AML-193 (cell line): ENCODE measurements at regions not wholly inside any gene's neighbourhood (a gene's known extent, or its start where the extent isn't known, plus 50 kb on each side); places are given as distances from the start of the nearest gene placed in this dataset.
"Not testable (repeated sequence)": the region's sequence is repeated elsewhere in the genome, so short reads cannot be mapped to it uniquely, and the experiment has no call there.

Experiments
- DNase-seq, 2 experiments: peaks; one replicate each; lab custom pipeline; 2025; lab: John Stamatoyannopoulos, UW

DNA sequence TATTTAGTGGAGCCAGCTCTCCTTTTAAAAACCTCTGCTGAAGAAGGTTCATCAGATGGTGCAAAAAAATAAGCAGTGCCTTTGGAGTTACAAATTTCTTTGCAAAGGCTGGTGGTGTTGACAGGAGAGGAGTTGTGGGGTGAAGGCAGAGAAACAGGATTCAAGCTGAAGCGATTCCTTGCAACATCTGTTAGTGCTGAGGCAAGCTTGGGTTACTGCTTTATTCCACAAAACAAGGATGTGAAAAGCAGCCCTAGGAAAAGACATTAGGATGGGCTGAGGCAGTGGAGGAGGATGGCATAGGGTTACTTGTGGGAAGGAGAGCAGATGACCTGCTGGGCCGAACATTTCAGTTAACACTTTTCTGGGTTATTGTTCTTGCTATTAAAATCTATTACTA is 390.7 kb downstream of the DLEU7 start:
- no peak for DNase-seq

DNA sequence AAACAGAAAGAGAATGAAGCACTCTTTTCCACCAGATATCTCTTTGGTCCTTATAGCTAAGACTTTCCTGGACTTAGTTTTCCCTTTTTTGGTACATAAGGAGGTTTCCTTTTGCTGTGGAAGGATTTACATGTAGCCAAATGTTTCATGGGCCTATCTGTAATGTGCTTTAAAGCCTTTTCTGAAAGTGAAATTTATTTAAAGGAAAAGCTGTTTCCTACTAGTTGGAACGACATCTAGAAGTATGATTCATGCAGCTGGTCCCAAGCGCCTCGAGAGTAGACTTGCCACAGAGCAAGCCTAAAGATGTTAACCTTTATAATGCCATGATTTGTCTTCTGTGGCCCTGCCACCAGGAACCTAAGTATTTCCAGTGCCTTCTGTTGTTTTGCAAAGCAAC is 390.3 kb downstream of the DLEU7 start:
- DNase-seq, result no peak

DNA sequence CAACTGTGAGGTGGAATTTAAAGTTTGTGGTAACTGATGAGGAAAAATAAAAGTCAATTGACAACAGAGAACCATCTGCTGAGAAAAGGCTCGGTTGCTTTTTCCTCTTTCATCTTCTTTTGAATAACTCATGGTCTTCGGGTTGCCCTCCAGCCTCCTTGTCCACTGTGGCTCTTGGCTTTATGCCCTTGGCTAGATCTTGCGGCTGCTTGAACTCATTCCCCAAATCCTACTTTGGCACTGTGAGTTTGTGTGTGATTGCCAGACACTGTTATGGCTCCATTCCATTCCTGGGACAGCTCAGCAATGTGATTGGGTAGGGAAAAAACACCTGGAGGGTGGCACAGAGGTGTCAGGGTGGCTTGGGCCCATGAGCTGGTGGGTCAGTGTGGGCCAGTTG is 387.4 kb downstream of the DLEU7 start:
- no peak for DNase-seq

DNA sequence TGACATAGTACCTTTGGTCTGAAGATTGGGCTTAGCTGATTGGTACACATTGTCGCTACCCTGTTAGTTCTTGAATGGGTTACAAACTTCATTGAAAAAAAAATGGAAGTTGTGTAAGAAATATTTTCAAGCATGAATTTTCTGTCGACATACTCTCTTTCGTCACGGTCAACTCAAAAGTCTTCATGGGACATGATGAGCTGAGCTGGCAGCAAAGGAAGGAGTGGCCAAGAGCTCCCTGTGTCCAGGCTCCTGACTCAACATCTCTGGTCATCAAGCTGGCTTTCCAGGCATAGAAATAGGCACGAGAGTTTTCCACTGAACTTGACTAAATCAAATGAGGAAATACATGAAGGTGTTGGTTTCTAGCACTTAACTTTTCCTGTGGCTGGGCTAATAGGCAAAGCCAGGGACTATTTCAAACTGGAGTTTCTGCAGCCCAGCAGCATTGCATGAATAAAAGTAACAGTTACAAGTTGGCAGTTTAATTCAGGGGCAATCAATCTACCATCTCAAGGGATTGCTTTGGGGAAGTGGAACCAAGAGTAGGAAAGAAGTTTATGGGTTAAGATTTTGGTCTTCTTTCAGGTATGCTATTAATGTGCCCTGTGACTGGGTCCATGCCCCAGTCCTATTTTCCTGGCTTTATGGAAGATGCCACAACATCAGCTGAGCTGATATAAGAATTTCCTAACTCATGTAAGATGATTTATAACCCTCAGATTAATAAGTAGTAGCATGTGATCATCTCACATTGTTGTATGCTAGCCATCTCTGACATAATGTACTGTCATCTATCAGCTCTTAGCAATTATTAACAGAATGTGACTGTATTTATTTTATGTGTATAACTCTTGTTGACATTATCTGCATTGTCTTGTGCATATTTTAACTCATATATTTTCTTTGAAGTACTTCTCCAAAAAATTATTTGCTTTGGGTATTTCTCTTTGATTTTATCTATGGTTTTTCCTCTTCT is 385.8 kb downstream of the DLEU7 start:
- DNase-seq, result peak; percentile 82 to 84

DNA sequence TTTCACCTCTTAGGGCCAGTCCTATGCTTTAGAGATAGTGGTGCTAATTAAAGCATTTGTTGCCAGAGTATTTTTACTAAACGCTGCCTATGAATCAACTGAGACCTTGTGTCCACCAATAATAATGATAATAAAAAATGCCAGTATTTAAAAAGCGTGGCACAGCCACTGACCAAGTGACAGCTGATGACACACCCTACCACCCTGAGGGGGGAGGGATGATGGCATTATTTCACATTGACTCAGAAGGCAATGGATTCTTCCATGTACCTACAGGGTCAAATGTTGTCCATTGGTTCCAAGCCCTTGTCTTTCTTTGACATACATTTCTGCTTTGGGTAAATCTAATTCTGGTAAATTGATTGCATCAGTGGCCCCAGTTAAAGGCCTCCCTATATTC is 384.4 kb downstream of the DLEU7 start:
- no peak for DNase-seq

DNA sequence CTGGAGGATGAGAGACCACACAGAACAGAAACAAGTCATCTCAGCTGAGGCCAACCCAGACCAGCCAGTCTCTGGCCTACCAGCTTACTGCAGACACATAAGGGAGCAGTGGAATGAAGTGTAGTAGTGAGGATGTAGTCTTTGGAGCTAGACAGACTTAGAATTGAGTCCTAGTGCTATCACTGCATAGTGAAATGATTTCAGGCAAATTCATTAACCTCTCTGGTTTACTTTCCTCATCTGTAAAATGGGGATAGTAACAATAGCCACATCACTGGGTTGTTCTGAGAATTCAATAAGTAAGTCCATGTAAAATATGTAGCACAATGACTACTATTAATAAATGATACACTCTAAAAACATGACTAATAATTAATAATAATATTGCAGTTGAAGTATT is 383.8 kb downstream of the DLEU7 start:
- DNase-seq, result no peak

DNA sequence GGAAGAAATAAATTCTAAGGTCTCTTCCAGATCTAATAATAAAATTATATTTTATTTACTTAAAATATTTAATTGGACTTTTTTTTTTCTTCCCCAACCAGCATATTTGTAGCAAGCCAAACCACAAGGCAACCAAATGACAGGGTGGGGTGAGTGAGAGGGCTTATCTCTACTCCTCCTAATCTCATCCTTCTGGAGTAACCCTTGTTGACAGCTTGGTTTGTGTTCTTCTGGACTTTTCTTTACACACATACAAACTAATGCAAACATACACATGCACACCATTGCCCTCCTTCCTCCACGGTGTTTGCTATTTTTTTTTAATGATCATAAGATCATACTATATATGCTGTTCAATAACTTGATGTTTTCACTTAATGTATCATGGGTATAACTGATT is 383.1 kb downstream of the DLEU7 start:
- no peak for DNase-seq

DNA sequence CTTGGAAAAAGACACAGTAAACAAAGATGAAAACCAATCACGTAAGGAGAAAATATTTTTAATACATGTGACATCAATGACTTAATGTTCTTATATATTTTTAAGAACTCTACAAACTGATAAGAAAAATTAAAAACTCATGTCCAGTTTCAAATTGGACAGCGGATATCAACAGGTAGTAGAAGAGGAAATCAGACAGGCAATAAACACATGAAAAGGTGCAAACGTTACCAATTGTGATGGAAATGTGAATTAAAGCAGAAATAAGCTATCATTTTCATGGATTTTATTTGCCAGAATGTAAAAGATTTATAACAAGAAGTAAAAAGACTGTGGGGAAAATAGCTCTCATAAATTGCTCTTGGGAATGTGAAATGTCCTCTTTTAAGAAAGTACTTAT is 382.3 kb downstream of the DLEU7 start:
- DNase-seq, result no peak

DNA sequence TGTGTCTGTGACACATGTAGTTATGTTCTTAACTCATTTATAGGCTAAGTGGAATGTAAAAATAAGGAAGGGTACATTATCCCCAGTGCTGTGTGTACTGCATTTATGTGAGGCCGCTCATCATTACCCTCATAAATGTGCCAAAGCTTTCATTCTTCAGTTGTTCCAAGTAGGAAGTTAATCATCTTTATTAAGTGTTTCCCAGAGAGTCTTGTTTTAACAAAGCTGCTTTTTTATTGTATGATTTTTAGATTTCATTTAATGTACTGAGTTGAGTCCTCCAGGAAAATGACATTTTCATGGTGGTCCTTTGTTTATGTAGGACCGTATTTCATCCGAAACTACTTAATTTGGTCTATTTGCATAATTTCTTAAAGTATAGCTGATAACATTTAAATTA is 379.8 kb downstream of the DLEU7 start:
- no peak for DNase-seq

DNA sequence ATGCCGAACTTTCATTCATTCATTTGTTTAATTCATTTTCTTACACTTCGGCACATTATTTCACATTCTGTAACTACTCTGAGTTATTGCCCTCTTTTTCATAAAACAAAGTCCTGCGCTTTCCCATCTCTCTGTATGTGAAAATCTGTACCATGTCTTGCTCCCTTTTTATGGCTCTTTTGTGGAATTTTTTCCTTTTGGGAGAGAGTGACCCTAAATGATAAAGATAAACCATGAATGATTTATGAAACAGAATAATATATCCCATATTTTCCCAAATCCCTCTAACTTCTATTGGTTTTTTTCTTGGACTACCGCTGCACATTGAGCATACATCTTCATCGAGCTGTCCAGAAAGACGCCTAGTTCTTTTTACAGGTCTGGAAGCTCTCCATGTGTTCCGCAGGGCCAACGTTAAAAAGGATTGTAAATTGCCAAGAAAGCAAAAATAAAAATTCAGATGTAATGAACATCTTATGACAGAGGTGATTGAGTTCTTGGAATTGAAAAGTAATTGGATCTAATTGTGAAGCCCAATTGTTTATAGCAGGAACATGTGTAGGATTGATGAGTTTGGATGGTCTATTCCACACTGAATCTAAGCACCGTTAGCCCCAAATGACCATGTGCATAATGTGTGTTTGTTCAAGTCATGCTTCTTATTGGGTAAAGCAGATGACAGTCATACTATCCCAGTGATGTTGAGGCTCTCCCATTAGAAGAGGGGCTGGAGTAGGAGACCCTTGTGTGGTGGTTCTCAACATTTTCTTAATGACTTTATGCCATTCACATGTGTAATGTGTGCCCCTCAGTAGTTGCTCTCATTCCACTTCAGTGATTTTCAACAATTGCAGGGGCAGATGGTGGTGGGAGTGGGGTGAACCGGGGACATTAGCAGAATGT is 378.9 kb downstream of the DLEU7 start:
- no peak for DNase-seq

DNA sequence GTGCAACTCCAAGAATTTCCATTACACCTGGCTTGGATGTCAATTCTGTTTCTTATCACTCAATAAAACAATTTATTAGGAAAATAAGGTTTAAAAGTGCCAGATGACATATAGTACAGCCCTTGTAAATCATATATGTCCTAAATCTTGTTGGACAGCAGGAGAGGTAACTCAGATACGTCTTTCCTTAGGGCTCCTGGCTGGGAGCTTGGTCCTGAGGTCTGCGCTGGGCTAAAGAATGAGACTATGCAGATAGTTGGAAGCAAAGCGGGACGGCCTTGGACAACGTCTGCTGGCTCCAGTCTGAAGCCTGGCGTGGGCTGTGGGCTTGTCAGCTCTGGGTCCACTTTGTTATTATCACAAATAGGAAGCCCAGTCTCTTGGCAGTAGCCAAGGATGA is 377.0 kb downstream of the DLEU7 start:
- DNase-seq, result no peak

DNA sequence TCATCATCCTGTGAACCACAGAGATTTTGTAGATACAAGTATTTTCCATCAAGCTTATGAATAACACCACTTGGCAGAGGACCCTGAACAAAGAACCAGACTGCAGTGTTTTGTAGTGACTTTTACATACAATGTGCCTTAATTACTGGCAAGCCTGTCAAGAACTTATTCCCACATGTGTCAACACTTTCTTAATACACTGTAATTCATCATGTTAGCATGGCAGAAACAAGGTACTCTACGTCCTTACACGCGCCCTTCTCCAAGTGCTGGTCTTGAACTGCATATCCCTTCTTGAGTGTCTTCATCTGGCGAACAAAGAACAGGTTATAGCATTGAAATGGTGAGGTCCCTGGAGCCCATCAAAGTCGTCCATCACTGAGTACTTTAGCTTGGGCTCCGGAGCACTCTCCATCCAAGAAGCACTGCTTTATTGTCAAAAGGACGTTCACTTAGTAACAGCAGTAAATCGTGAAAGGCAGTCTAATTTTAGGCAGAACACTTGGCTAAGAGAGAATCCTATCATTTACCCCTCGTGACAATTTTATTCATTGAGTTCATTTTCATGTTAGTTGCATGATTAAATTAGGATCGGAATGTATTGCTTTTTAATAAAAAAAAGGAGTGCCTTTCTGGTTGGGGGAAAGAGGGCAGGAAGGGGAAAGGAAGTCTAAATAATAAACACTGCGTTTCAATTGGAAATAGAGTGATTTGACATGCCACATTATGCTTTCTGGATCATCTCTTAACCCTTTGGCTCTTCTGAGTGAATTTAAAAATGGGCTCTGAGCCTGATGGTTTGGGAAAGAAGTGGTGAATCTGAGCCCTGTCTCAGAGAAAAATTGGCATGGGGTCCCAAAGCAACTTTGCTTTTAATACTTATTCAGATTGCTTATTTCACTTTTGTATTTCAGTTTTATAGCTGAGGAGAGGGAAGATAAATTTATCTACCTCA is 376.1 kb downstream of the DLEU7 start:
- DNase-seq, result no peak

DNA sequence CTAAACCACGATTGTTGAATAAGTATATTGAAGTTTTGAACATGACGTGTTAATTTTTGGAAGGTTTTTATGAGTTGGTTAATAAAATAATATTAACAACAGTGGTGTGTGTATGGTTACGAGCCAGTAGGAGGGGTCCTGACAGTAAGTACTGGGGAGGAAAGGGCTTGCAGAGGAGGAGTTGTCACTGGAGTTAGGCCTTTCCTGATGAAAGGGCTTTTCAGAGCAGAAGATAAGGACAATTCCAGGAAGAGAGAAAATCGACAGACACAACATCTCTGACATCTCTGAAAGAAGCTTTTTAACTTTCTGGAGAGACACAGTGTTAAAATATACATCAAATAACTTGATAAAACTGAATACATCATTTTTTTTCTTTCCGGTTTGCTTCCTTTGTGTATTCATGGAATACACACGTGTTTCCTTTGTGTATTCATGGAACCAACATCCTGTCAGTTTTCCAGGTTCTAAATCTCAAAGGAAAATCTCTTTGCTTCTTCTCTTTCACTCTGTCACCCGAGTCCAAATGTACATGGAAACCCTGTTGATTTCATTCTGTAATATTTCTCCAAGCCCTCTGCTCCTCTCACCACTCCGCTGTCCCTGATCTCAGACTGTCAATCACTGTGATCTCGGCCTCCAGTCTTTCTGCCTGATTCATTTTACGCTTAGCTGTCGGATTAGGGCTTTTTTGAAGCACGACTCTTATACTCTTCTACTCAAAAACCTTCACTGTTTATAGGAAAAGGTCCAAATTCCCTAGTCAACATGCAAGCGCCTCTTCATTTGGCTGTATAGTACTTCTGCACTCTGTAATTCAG is 374.4 kb downstream of the DLEU7 start:
- DNase-seq, result no peak

DNA sequence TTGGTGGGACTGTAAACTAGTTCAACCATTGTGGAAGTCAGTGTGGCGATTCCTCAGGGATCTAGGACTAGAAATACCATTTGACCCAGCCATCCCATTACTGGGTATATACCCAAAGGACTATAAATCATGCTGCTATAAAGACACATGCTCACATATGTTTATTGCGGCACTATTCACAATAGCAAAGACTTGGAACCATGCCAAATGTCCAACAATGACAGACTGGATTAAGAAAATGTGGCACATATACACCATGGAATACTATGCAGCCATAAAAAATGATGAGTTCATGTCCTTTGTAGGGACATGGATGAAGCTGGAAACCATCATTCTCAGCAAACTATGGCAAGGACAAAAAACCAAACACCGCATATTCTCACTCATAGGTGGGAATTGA is 370.4 kb downstream of the DLEU7 start:
- DNase-seq, result not testable (repeated sequence)

DNA sequence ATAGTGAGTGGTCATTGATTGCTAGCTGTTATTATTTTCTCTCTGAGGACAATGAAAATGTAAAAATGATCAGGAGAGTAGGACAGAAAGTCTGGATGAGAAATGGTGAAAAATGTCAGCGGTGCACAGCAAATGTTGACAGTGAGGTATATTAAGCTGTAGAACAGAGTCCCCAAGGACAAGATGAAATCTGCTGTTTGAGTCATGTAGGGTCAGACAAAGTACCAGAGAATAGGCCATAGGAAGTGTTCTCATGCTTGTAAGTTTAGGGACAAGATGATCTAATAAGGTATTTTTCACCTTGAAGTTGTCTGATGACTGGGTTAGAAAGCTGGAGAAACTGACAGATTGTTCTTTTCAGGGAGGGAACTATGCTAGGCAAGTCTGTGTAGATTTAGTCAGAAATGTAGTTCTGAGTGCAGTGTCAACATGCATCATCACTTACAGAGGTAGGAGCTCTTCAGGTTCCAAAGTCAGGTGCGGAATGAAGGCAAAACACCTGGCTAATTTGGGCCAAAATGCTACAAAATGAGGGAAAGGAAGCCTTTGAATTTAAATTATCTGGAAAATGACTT is 369.3 kb downstream of the DLEU7 start:
- DNase-seq, result no peak

DNA sequence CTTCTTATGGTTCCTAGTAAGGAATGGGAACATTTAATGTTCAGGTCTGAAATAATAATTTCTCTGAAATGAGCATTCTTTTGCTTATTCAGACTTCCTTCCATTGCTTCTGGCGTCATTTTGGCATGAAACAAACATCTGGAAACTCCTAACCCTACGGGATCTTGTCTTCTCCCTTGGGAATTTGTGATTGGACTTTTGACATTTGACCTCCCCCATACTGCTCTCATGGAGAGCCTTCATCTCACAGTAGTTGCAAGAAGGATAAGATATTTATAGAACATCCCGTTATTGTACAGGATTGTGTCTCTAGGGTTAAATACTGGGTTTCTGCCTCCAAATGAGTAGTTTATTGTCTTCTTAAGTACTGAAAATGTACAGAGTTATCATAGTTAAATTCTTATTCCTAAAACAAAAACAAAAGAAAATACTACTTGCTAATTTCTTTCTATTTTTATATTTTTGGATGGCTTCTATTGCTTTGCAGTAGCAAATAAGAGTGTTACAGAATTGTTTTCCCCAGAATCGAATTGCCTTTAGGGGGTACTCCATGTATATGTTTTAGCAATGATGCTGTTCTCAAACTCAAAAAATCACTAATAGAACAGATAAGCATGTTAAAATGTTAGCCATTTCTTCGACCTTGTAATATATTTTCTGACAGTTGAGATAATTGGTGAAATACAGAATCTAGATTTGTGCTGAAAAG is 366.8 kb downstream of the DLEU7 start:
- DNase-seq, result no peak

DNA sequence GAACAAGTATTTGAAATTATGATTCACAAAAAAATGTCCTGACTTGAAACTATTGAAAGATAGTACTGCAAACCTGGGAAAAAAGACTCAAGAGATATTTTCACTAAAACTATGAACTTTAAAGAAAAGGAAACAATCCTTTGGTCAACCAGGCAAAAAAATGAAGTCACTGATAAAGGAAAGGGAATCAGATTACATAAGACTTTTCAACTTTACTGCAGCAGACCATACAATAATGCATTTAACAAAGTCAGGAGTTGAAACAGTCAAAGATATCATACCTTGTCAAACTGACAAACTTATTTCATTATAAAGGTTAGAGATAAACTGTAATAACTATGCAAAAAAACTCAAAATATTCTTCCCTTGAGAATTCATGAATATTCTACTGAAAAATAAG is 361.6 kb downstream of the DLEU7 start:
- no peak for DNase-seq

DNA sequence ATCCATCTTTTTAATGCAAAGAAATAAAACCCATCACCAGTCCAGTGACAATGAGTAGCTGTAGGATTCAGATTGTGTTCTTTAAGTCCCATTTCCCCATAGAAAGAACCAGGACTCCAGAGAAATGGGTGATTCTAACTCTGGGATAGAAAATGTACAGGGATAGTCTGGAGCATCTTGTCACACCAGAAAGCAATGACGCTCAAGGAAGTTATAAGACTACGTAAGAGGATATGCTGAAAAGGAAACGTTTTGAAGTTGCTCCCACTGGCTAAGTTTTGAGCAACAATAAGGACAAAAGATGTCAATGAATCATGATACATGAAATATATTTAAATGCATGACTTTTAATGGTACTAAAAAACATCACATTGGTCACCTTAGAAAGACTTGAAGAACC is 360.1 kb downstream of the DLEU7 start:
- DNase-seq, result no peak

DNA sequence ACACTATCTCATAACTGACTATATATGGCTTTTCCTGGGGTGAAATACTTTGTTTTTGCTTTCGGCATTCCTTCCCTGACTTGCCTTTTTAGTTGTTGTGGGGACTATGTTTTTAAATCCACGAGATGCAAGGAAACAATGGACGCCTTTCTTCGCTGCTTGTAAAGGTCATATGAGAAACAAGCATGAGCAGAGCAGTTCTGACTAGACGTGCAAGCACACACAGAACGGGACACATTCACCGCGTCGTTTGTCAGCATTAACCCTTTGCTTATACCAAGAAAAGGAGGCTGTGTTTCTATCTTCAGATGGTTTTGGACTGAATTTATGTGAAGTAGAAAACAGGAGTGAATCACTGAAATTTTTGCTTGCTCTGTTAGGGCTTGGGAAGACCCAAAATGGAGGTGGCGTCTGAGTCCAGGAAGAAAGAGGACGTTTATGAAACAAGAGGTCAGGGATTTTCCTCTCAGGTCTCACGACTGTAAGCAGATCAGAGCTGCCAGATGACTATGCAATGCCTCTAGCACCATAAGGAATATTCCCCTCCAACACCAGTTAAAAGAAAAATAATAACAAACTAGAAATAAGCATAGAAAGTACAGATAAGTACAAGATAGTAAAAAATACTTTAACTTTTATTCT is 358.9 kb downstream of the DLEU7 start:
- DNase-seq, result no peak
